ENCODE measurements at regions not wholly inside any gene's neighbourhood (a gene's known extent, or its start where the extent isn't known, plus 50 kb on each side); places are given as distances from the start of the nearest gene placed in this dataset.
"Not testable (repeated sequence)": the region's sequence is repeated elsewhere in the genome, so short reads cannot be mapped to it uniquely, and the experiment has no call there.

DNA sequence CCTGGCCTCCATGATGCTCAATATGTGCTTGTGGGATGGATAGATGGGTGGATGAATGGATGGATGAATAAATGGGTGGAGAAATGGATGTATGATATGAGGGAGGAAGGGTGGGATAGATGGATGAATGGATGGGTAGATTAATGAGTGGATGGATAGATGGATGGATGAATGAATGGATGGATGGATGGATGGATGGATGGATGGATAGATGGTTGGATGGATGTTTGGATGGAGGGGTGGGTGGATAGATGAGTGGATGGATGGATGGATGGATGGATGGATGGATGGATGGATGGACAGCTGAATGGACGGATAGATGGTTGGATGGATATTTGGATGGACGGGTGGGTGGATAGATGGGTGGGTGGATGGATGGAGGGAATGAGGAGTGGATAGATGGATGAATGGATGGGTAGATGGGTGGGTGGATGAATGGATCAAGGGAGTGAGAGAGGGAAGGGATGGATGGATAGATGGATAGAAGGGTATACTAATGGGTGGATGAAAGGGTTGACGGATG is 139.4 kb downstream of the CEBPB start:
- H3K4me3 Mint-ChIP-seq = no peak overlapping the region
- H3K36me3 Mint-ChIP-seq = no peaks in the 10 kb centered on the region
- H3K9me3 Mint-ChIP-seq = no peaks in the 10 kb centered on the region
- H3K27ac Mint-ChIP-seq = peak overlapping the region; percentile 0
- H3K27me3 Mint-ChIP-seq = peaks cover 1% of the 10 kb centered on the region
- no peaks in the 10 kb centered on the region for H3K4me1 Mint-ChIP-seq

DNA sequence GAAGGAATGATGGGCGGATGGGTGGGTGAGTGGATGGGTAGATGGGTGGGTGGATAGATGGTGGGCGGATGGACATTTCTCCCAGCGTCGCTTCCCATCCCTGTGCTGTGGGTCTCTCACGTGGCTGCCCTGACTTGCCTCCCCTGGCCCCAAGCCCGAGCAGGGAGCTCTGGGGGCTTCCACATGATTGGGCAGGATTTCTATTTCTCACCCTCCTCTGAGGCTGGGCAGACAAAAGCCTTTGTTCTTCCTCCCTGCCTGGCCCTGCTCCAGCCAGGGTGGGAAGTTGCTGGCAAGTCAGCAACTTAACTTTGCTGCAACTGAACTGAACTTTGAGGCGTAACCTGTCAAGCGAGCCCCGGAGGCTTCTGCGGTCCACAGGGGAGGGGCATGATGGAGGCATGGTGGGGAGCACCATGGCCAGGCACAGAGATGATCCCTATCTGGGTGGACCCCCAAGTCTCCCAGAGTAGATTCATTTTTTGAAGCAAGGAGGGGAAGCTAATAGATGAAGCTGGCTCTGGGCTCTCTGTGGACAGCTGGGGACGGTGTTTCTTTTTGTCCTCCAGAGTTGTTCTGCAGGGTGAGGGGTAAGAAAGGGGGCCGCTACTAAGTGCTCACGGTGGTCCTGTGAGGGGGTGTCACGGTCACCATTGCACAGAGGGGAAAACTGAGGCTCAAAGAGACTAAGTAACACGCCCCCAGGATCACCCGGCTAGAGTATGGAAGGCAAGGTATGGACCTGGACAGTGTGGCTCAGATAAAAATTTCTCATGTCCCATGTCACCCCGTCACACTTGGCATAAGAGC is 140.1 kb downstream of the CEBPB start:
- Mint-ChIP-seq H3K36me3 (no peaks in the 10 kb centered on the region), H3K9me3 (no peaks in the 10 kb centered on the region), H3K4me3 (no peak overlapping the region), H3K27me3 (peaks cover 1% of the 10 kb centered on the region), H3K27ac (no peak overlapping the region), H3K4me1 (no peaks in the 10 kb centered on the region)

DNA sequence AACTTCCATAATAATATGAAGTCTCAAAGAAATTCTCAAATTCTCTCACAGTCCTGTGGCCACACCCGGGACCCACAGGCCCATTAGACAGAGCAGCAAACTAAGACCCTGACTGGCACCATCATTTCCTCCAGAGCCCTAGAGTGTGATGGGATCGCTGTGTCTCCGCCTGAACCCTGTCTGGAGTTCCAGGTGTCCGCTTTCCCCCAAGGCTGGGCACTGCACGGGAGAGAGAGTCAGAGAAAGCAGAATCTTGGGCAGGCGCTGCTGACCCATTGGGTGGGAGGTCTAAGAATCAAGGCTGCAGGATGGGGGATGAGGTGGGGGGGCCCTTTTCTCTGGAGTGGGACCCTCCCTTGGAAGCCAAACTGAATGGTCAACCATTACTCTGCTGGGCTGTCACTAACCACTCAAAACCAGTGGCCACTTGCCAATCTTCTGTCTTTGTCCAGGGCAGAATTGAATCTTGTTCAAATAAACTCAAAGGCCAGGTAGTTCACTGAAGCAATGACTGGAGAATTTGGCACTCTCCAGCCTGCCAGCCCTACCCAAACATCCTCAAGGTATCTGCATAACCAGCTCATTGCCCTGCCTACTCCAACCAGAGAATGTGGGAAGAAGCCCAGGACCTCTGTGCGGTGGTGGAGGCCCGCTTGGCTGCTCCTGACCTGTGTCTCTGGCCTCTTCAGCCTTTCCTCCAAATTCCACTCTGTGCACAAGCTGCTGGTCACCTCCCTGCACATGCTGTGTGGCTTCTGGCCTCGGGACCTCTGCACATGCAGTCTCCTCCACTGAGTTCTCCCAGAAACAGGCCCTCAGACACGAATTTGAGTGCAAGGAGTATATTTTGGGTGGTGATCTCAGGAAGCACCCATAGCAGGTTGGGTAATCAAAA is 141.1 kb downstream of the CEBPB start:
- Mint-ChIP-seq H3K27ac (no peak overlapping the region), H3K36me3 (no peaks in the 10 kb centered on the region), H3K27me3 (peaks cover 1% of the 10 kb centered on the region), H3K4me1 (no peaks in the 10 kb centered on the region), H3K9me3 (no peaks in the 10 kb centered on the region), H3K4me3 (no peak overlapping the region)

DNA sequence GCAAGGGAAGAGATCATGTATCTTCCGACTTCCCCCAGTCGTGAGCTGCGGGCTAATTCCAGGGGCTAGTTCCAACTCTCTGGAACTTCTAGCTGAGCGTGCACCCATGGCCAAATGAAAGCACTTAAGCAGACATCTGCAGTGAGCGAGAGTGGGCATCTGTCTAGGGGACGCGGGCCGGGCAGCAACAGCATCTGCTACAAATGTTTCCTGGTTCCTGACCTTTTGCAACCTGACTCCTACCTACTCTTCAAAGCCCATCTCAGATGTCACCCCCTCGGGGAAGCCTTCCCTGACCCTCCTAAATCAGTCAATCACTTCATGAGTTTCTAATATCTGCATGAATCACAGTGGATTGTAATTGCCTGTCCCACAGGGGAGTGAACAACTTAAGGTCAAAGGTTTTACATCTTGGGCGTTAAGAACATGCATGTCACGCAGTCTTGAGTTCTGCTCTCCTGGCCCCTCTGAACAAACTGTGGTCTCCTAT is 141.9 kb downstream of the CEBPB start:
- H3K4me1 Mint-ChIP-seq = no peaks in the 10 kb centered on the region
- H3K27ac Mint-ChIP-seq = no peak overlapping the region
- H3K4me3 Mint-ChIP-seq = no peak overlapping the region
- H3K9me3 Mint-ChIP-seq = no peaks in the 10 kb centered on the region
- H3K36me3 Mint-ChIP-seq = no peaks in the 10 kb centered on the region
- H3K27me3 Mint-ChIP-seq = peaks cover 1% of the 10 kb centered on the region

DNA sequence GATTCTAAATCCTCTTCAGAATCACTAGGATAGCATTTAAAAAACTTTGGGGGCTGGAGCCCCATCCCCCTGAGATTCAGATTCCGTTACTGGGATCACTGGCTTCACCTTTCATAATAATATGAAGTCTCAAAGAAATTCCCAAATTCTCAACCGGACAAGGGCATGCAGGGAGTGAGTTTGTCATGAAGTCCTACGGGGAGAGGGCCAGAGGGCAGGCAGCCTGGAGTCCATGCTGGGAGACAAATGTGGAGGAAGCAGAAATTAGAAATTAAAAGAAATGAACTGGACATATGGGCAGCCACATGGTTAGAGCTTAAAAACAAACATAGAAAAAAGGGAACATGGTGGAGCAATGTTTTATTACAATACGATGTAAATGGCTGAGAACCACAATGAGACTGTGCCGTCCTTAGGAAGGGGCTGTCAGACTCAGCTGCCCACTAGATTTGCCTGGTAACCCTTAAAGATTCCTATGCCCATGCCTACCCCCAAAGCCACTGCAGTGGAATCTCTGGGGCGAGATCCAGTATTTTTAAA is 142.6 kb downstream of the CEBPB start:
- H3K9me3 Mint-ChIP-seq = no peaks in the 10 kb centered on the region
- H3K27me3 Mint-ChIP-seq = peaks cover 1% of the 10 kb centered on the region
- no peak overlapping the region for H3K4me3 Mint-ChIP-seq
- H3K36me3 Mint-ChIP-seq = no peaks in the 10 kb centered on the region
- peaks cover 3% of the 10 kb centered on the region for H3K4me1 Mint-ChIP-seq
- no peak overlapping the region for H3K27ac Mint-ChIP-seq

DNA sequence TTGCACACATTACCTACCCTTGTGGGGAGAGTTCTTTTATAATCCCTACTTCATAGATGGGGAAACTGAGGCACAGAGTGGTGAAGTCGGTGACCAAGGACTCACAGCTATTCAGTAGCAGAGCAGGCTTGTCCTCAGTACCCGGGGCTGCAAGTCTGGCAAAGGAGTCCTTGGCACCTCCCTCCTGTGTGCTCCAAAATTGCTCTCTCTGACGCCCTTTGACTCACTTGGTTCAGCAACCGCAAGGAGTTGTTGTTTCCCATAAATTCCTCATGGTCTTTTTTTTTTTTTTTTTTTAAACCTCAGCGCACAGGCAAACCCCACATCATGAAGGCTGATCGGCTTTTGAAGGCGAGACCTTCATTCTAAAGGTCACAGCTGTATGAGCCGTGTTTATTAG is 143.2 kb downstream of the CEBPB start:
- Mint-ChIP-seq H3K4me1 (peaks cover 9% of the 10 kb centered on the region), H3K36me3 (no peaks in the 10 kb centered on the region), H3K27me3 (peaks cover 1% of the 10 kb centered on the region), H3K9me3 (no peaks in the 10 kb centered on the region), H3K4me3 (no peak overlapping the region), H3K27ac (no peak overlapping the region)

DNA sequence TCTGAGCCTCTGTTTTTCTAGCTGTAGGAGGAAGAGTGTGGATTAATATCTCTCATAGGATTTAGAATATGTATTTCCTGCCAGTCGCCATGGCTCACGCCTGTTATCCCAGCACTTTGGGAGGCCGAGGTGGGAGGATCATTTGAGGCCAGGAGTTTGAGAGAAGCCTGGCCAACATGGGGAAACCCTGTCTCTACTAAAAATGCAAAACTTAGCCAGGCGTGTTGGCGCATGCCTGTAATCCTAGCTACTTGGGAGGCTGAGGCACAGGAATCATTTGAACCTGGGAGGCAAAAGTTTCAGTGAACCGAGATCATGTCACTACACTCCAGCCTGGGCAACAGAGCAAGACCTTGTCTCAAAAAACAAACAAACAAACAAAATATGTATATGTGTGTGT is 143.9 kb downstream of the CEBPB start:
- H3K4me1 Mint-ChIP-seq = peaks cover 16% of the 10 kb centered on the region

DNA sequence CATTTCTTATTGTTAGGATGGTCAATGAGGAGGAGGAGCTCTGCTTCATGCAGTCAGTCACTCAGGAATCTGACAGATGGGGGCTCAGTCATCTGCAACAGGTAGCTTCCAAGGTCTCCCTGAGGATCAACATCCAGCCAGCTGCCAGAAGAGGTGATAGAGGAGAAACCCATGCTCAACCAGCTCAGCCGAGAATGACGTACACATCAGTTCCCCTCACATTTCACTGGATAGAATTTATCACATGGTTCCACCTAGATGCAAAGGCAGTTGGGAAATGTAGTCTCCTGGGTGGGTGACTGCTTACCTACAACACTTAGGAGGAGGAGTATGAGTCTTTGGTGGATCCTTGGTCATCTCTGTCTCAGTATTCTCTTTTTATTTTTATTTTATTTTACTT is 144.5 kb downstream of the CEBPB start:
- Mint-ChIP-seq H3K4me3 (no peak overlapping the region), H3K36me3 (no peaks in the 10 kb centered on the region), H3K27me3 (peaks cover 1% of the 10 kb centered on the region), H3K4me1 (peaks cover 22% of the 10 kb centered on the region), H3K9me3 (no peaks in the 10 kb centered on the region), H3K27ac (no peak overlapping the region)

More for the DNA sequence above, 143.9 kb downstream of the CEBPB start:
- not testable (repeated sequence) for H3K9me3 Mint-ChIP-seq, H3K36me3 Mint-ChIP-seq, H3K27ac Mint-ChIP-seq, H3K4me3 Mint-ChIP-seq, H3K27me3 Mint-ChIP-seq

DNA sequence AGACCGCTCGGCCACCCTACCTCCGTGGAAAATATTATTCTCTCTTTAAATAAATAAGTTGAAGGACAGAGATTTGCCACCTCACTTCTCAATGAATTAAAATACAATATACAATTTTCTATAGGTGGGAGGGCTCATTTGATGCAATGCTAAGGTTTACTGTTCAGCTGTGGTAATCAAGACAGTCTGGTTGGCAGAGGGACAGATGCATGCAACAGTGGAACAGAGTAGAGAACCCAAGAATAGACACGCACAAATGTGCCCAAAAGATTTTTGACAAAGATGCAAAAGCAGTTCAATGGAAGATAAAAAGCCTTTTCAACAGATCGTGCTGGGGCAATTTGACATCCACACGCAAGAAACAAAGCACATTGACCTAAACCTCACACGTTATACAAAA is 145.2 kb downstream of the CEBPB start:
- no peaks in the 10 kb centered on the region for H3K9me3 Mint-ChIP-seq

DNA sequence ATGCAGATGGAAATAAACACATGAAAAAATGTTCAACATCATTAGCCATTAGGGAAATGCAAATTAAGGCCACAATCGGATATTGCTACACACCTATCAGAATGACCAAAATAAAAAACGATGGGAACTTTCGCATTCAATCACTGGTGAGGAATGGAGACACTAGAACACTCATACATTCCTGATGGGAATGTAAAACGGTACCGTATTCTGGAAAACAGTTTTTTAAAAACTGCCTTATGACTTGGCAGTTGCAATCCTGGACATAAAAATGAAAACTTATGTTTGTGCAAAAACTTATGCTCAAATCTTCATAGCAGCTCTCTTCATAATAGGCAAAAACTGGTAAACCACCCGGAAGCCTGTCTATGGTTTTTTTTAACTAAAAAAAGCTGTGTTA is 146.0 kb downstream of the CEBPB start:
- H3K4me1 Mint-ChIP-seq = peaks cover 27% of the 10 kb centered on the region
- H3K27ac Mint-ChIP-seq = no peak overlapping the region
- H3K27me3 Mint-ChIP-seq = no peaks in the 10 kb centered on the region
- no peaks in the 10 kb centered on the region for H3K36me3 Mint-ChIP-seq
- no peak overlapping the region for H3K4me3 Mint-ChIP-seq
- H3K9me3 Mint-ChIP-seq = no peaks in the 10 kb centered on the region

More for the DNA sequence above, 145.2 kb downstream of the CEBPB start:
- peaks cover 27% of the 10 kb centered on the region for H3K4me1 Mint-ChIP-seq
- H3K36me3 Mint-ChIP-seq = no peaks in the 10 kb centered on the region
- peaks cover 1% of the 10 kb centered on the region for H3K27me3 Mint-ChIP-seq
- H3K27ac Mint-ChIP-seq = no peak overlapping the region
- no peak overlapping the region for H3K4me3 Mint-ChIP-seq

DNA sequence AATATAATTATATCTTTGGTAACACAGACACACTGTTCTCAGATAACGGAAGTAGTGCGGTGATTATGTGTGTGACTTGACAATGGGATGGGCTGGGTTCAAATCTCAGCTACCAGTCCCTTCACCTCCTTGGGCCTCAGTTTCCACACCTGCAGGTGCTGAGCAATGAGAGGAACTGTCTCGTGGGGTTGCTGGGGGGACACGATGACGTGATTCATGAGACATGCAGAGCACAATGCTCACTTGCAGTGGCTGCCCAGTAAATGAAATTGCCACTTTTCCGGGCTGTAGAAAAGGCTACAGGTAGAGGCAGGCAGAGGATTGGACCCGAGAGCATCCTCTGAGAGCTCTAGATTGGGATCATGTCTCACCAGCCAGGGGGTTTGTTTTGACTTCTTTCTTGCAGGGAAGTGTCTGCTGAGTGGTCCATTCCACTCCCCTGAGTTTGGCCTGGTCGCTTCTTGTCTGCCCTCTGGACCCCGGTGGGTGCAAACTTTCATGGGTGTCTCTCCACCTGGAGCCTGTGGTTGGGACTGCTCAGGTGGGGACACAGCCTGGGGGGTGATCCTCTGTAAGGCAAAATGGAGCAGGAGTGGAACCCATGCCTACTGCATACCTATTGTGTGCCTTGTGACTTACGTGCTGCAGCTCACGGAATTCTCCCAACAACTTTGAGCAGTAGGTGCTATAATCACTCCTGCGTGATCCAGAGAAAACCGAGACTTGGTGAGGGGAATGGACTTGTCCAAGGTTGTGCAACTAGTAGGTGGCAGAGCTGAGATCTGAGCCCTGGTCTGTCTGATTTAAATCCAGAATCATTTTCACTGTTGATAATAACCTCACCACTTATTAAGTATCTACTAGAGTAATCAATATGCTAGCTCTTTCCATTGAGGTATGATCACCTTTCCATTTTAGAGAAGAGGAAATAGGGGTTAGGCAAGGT is 147.2 kb downstream of the CEBPB start:
- Mint-ChIP-seq H3K36me3 (no peaks in the 10 kb centered on the region), H3K4me3 (peak overlapping the region; percentile 33), H3K4me1 (peaks cover 27% of the 10 kb centered on the region), H3K27me3 (no peaks in the 10 kb centered on the region), H3K9me3 (no peaks in the 10 kb centered on the region), H3K27ac (peak overlapping the region; percentile 75)

DNA sequence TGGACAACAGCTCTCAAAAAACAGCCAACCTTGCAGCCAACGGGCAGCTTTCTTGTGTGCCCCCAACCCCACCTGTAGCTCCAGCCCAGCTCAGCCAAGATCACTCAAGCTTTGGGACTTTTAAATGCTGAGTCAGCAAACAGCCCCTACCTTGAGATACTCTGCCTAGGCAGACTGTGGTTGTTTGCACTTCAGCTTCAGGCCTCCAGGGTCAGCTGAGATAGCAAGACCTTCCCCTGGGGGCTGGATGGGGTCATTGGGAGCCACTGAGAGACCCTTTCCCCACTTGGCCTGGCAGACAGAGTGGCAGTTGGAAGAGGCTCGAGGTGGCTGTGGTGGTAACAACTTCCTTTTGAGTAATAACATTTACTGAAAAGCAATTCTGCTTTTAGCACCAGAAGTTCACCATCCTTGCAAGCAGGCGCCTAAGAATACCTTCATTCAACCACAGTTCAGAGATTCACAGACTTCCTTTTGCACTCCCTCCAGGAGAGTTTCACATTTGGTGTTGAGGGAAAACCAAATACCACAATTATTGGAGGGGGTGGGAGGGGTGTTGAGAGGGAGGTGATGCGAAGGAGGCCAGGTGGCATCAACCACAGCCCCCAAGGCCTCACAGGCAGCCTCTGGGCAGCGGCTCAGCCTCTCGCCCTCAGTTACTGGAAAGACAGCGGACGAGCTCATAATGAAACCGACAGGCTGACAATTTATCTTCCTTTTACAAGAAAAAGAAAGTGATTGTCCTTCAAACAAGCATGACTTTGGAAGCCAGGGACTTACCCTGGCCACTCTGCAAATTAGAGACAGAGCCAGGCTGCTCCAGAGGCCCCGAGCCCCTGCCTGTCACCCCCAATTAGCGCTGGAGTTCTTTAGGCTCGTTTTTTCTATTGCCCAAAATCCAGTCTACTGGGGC is 148.1 kb downstream of the CEBPB start:
- H3K27me3 Mint-ChIP-seq = no peaks in the 10 kb centered on the region
- no peaks in the 10 kb centered on the region for H3K36me3 Mint-ChIP-seq
- peaks cover 27% of the 10 kb centered on the region for H3K4me1 Mint-ChIP-seq
- no peaks in the 10 kb centered on the region for H3K9me3 Mint-ChIP-seq
- H3K4me3 Mint-ChIP-seq = peak overlapping the region; percentile 47
- H3K27ac Mint-ChIP-seq = peak overlapping the region; percentile 75

DNA sequence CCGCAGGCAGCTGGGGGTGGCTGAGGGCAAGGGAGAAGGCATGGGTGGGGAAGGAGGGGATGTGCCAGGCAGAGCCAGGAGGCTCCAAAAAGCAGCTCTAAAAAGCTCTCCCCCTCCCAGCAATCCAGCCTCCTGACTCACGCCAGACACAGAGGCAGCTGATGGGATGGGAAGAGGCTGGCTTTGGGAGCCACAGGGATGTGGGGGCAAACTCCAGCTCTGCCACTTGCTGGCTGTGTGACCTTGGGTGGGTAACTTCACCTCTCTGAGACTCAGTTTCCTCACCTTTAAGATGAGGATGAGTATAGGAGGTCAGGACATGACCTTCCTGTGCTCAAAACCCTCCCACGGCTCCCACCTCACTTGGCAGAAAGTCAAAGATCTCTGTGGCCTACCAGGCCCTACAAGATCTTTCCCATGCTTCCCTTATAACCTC is 148.9 kb downstream of the CEBPB start:
- Mint-ChIP-seq H3K36me3 (no peaks in the 10 kb centered on the region), H3K27ac (peak overlapping the region; percentile 75), H3K4me3 (peak overlapping the region; percentile 47), H3K4me1 (peaks cover 27% of the 10 kb centered on the region), H3K9me3 (no peaks in the 10 kb centered on the region), H3K27me3 (no peaks in the 10 kb centered on the region)

DNA sequence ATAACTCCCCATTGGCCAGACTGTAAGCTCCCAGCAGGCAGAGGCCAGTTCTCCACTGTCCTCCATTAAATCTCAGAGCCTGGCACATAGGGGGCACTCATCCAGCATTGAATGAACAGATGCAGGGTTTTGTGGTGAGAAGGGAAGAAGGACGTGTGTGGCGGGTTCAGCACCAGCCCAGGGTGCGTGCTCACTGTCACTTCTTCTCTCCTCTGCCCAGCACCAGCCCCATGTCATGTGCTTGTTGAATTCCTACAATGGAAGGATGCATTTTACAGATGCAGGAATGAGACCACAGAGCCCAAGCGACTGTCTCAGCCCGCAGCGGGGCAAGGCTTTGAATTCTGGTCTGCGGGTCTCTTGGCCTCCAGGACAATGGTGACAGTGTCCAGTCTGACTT is 149.9 kb downstream of the CEBPB start:
- H3K4me3 Mint-ChIP-seq = peak overlapping the region; percentile 63
- no peaks in the 10 kb centered on the region for H3K9me3 Mint-ChIP-seq
- peak overlapping the region; percentile 62 for H3K27ac Mint-ChIP-seq
- H3K27me3 Mint-ChIP-seq = no peaks in the 10 kb centered on the region
- no peaks in the 10 kb centered on the region for H3K36me3 Mint-ChIP-seq
- peaks cover 27% of the 10 kb centered on the region for H3K4me1 Mint-ChIP-seq

Measured in activated naive CD4-positive, alpha-beta T cell treated with anti-CD3 and anti-CD28 coated beads, Interleukin-2, amount 50 U/mL, for 24 hours (primary cell).